WTC11 (cell line): ENCODE measurements at regions not wholly inside any gene's neighbourhood (a gene's known extent, or its start where the extent isn't known, plus 50 kb on each side); places are given as distances from the start of the nearest gene placed in this dataset.

ENCODE experiments used
- ATAC-seq: fragments of 200-7000 bp; cut with Tn5 transposase; 2 replicates; pipeline ENCODE4 v1.10.0; 2021; ENCODE audit warnings: mild to moderate bottlenecking, moderate library complexity
- CTCF ChIA-PET: fragments of 300-600 bp; sonication (Branson Sonifier 250); formaldehyde crosslinking; loops from one replicate; lab custom pipeline; 2021; ENCODE audit warnings: antibody characterized with exemption; lab: Charles Lee
- POLR2A ChIA-PET: fragments of 350-600 bp; sonication (Branson Sonifier 250); formaldehyde crosslinking; loops from one replicate; lab custom pipeline; 2021; ENCODE audit warnings: antibody characterized with exemption; lab: Charles Lee
- DNase-seq: peaks from one replicate; pipeline ENCODE4 v3.0.0; 2021; ENCODE audit warnings: low spot score
- H3K27ac Mint-ChIP-seq: 2 replicates; pipeline ENCODE4 v1.8.0; 2021; ENCODE audit warnings: mixed read lengths
- H3K27me3 Mint-ChIP-seq: 2 replicates; pipeline ENCODE4 v1.8.0; 2021; ENCODE audit warnings: low read depth, mild to moderate bottlenecking, moderate library complexity, mixed read lengths
- H3K36me3 Mint-ChIP-seq: 2 replicates; pipeline ENCODE4 v1.8.0; 2021; ENCODE audit warnings: mixed read lengths
- H3K4me1 Mint-ChIP-seq: 2 replicates; pipeline ENCODE4 v1.8.0; 2022; ENCODE audit warnings: mixed read lengths
- H3K4me3 Mint-ChIP-seq: 2 replicates; pipeline ENCODE4 v1.8.0; 2021; ENCODE audit warnings: mild to moderate bottlenecking, moderate library complexity, mixed read lengths
- H3K9me3 Mint-ChIP-seq: 2 replicates; pipeline ENCODE4 v1.8.0; 2021; ENCODE audit warnings: mixed read lengths
- ATF1 ChIP-seq: sonication (generic); formaldehyde crosslinking; IDR thresholded peaks from 2 replicates; pipeline ENCODE4 v1.8.1; 2023; ENCODE audit warnings: mild to moderate bottlenecking, moderate library complexity, missing genetic modification reagents
- CBFB ChIP-seq: sonication (generic); formaldehyde crosslinking; IDR thresholded peaks from 2 replicates; pipeline ENCODE4 v1.8.1; 2022; ENCODE audit warnings: mild to moderate bottlenecking, low read depth, missing genetic modification reagents
- EMX1 ChIP-seq: fragments of 250-450 bp; sonication (Bioruptor Pico); IDR thresholded peaks from 2 replicates; pipeline ENCODE4 v1.8.0; 2021; ENCODE audit warnings: mild to moderate bottlenecking
- GRHL2 ChIP-seq: fragments of 250-450 bp; sonication (Bioruptor Pico); IDR thresholded peaks from 2 replicates; pipeline ENCODE4 v1.8.0; 2022; ENCODE audit warnings: mild to moderate bottlenecking, moderate library complexity; ENCODE audit not compliant: insufficient replicate concordance, severe bottlenecking
- HMGA2 ChIP-seq: fragments of 250-450 bp; sonication (Bioruptor Pico); IDR thresholded peaks from 2 replicates; pipeline ENCODE4 v1.4.0; 2021; ENCODE audit warnings: mild to moderate bottlenecking, moderate library complexity
- MXD4 ChIP-seq: fragments of 250-450 bp; sonication (Bioruptor Pico); IDR thresholded peaks from 2 replicates; pipeline ENCODE4 v1.8.0; 2021; ENCODE audit warnings: mild to moderate bottlenecking, moderate library complexity, borderline replicate concordance
- NFYB ChIP-seq: sonication (generic); formaldehyde crosslinking; conservative IDR thresholded peaks from 2 replicates; pipeline ENCODE4 v1.8.0; 2022; ENCODE audit warnings: low read depth, missing genetic modification reagents
- NR2C2 ChIP-seq: sonication (generic); formaldehyde crosslinking; IDR thresholded peaks from 2 replicates; pipeline ENCODE4 v1.8.0; 2022; ENCODE audit warnings: mild to moderate bottlenecking, missing genetic modification reagents
- NR3C1 ChIP-seq: sonication (generic); formaldehyde crosslinking; conservative IDR thresholded peaks from 2 replicates; pipeline ENCODE4 v1.8.1; 2023; ENCODE audit warnings: low read depth, mild to moderate bottlenecking, missing genetic modification reagents
- ZNF396 ChIP-seq: fragments of 250-450 bp; sonication (Bioruptor Pico); IDR thresholded peaks from 2 replicates; pipeline ENCODE4 v1.8.0; 2021; ENCODE audit warnings: mild to moderate bottlenecking, moderate library complexity, borderline replicate concordance
- TF ChIP-seq, protein P1 (sequence below): fragments of 250-450 bp; sonication (Bioruptor Pico); IDR thresholded peaks from 2 replicates; pipeline ENCODE4 v1.9.0; 2021; ENCODE audit warnings: mild to moderate bottlenecking, borderline replicate concordance
- TF ChIP-seq, protein P2 (sequence below): sonication (generic); formaldehyde crosslinking; IDR thresholded peaks from 2 replicates; pipeline ENCODE4 v1.8.1; 2022; ENCODE audit warnings: mild to moderate bottlenecking, missing genetic modification reagents, moderate library complexity, borderline replicate concordance
- TF ChIP-seq, protein P3 (sequence below): sonication (generic); formaldehyde crosslinking; IDR thresholded peaks from 2 replicates; pipeline ENCODE4 v1.8.1; 2023; ENCODE audit warnings: mild to moderate bottlenecking, moderate library complexity, missing genetic modification reagents
- TF ChIP-seq, protein P4 (sequence below): fragments of 250-450 bp; sonication (Bioruptor Pico); IDR thresholded peaks from 2 replicates; pipeline ENCODE4 v1.8.0; 2021; ENCODE audit warnings: mild to moderate bottlenecking
- TF ChIP-seq, protein P5 (sequence below): sonication (generic); formaldehyde crosslinking; IDR thresholded peaks from 2 replicates; pipeline ENCODE4 v1.8.0; 2022; ENCODE audit warnings: mild to moderate bottlenecking, missing genetic modification reagents
- TF ChIP-seq, protein P6 (sequence below): sonication (generic); formaldehyde crosslinking; IDR thresholded peaks from 2 replicates; pipeline ENCODE4 v1.8.1; 2023; ENCODE audit warnings: mild to moderate bottlenecking, missing genetic modification reagents, moderate library complexity
- TF ChIP-seq, protein P7 (sequence below): fragments of 250-450 bp; sonication (Bioruptor Pico); IDR thresholded peaks from 2 replicates; pipeline ENCODE4 v1.9.0; 2021; ENCODE audit warnings: mild to moderate bottlenecking
- TF ChIP-seq, protein P8 (sequence below): sonication (generic); formaldehyde crosslinking; IDR thresholded peaks from 2 replicates; pipeline ENCODE4 v1.8.1; 2022; ENCODE audit warnings: low read depth, mild to moderate bottlenecking, moderate library complexity, missing genetic modification reagents, borderline replicate concordance

DNA sequence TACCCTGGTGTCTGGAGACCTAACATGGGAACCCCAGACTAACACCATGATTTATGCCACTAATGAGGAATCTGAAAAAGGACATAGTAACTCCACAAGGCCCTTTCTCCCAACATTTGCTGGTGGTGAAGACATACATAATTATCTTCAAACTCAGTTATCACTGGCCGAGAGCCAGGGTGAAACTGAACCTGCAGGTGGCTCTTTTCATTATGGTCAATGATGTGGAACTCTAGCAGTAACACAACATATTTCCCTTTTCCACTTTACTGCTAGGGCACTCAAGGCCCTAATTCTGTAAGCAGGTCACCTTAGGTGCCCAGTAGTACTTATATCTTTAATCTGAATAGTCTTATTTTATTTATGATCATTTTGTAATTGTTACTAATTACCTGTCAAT lies 326.4 kb upstream of the SATB1 start:
- H3K4me3 Mint-ChIP-seq, result no peak overlapping the region
- no peak for TF ChIP-seq ATF1 (CRISPR knock-in tag)
- TF ChIP-seq, protein P1, sequence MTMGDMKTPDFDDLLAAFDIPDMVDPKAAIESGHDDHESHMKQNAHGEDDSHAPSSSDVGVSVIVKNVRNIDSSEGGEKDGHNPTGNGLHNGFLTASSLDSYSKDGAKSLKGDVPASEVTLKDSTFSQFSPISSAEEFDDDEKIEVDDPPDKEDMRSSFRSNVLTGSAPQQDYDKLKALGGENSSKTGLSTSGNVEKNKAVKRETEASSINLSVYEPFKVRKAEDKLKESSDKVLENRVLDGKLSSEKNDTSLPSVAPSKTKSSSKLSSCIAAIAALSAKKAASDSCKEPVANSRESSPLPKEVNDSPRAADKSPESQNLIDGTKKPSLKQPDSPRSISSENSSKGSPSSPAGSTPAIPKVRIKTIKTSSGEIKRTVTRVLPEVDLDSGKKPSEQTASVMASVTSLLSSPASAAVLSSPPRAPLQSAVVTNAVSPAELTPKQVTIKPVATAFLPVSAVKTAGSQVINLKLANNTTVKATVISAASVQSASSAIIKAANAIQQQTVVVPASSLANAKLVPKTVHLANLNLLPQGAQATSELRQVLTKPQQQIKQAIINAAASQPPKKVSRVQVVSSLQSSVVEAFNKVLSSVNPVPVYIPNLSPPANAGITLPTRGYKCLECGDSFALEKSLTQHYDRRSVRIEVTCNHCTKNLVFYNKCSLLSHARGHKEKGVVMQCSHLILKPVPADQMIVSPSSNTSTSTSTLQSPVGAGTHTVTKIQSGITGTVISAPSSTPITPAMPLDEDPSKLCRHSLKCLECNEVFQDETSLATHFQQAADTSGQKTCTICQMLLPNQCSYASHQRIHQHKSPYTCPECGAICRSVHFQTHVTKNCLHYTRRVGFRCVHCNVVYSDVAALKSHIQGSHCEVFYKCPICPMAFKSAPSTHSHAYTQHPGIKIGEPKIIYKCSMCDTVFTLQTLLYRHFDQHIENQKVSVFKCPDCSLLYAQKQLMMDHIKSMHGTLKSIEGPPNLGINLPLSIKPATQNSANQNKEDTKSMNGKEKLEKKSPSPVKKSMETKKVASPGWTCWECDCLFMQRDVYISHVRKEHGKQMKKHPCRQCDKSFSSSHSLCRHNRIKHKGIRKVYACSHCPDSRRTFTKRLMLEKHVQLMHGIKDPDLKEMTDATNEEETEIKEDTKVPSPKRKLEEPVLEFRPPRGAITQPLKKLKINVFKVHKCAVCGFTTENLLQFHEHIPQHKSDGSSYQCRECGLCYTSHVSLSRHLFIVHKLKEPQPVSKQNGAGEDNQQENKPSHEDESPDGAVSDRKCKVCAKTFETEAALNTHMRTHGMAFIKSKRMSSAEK (CRISPR knock-in tag), result no peak
- TF ChIP-seq HMGA2 (CRISPR knock-in tag), result no peak
- TF ChIP-seq, protein P2, sequence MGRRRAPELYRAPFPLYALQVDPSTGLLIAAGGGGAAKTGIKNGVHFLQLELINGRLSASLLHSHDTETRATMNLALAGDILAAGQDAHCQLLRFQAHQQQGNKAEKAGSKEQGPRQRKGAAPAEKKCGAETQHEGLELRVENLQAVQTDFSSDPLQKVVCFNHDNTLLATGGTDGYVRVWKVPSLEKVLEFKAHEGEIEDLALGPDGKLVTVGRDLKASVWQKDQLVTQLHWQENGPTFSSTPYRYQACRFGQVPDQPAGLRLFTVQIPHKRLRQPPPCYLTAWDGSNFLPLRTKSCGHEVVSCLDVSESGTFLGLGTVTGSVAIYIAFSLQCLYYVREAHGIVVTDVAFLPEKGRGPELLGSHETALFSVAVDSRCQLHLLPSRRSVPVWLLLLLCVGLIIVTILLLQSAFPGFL (CRISPR knock-in tag), result no peak
- no peak for TF ChIP-seq ZNF396 (CRISPR knock-in tag)
- no peak for TF ChIP-seq NR2C2 (CRISPR knock-in tag)
- no peak for TF ChIP-seq CBFB (CRISPR knock-in tag)
- TF ChIP-seq, protein P3, sequence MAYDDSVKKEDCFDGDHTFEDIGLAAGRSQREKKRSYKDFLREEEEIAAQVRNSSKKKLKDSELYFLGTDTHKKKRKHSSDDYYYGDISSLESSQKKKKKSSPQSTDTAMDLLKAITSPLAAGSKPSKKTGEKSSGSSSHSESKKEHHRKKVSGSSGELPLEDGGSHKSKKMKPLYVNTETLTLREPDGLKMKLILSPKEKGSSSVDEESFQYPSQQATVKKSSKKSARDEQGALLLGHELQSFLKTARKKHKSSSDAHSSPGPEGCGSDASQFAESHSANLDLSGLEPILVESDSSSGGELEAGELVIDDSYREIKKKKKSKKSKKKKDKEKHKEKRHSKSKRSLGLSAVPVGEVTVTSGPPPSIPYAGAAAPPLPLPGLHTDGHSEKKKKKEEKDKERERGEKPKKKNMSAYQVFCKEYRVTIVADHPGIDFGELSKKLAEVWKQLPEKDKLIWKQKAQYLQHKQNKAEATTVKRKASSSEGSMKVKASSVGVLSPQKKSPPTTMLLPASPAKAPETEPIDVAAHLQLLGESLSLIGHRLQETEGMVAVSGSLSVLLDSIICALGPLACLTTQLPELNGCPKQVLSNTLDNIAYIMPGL (CRISPR knock-in tag), result no peak
- TF ChIP-seq, protein P4, sequence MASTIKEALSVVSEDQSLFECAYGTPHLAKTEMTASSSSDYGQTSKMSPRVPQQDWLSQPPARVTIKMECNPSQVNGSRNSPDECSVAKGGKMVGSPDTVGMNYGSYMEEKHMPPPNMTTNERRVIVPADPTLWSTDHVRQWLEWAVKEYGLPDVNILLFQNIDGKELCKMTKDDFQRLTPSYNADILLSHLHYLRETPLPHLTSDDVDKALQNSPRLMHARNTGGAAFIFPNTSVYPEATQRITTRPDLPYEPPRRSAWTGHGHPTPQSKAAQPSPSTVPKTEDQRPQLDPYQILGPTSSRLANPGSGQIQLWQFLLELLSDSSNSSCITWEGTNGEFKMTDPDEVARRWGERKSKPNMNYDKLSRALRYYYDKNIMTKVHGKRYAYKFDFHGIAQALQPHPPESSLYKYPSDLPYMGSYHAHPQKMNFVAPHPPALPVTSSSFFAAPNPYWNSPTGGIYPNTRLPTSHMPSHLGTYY (CRISPR knock-in tag), result no peak
- TF ChIP-seq MXD4 (CRISPR knock-in tag), result no peak
- TF ChIP-seq NFYB (CRISPR knock-in tag), result no peak
- TF ChIP-seq, all 79 proteins: peak for 0
- Mint-ChIP-seq H3K4me1 (0 out of 2 replicates have a peak, but pooled peaks cover 5% of the 10 kb centered on the region), H3K36me3 (no peaks in the 10 kb centered on the region), H3K27ac (no peak overlapping the region), H3K9me3 (no peaks in the 10 kb centered on the region), H3K27me3 (no peaks in the 10 kb centered on the region)
- CTCF ChIA-PET, result no interaction called here
- DNase-seq (no peak), ATAC-seq (no peak)
- POLR2A ChIA-PET, result no interaction called here

DNA sequence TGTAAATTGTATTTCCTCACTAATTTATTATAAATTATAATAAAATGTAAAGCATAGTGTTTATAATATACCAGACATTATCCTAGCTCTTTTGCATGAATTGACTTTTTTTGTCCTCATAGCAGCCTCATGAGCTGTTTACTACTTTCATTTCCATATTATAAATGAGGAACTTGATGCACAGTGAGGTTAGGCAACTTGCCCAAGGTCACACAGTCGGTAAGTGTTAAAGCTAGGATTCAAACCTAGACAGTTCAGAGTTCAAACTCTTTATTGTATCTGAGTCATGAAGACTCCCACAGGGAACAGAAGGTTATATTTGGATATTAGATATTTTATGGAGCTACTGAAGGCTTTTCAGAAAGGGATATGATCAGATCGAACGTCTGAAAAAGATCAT lies 322.2 kb upstream of the SATB1 start:
- Mint-ChIP-seq H3K36me3 (no peaks in the 10 kb centered on the region), H3K4me3 (no peak overlapping the region), H3K27ac (no peak overlapping the region), H3K9me3 (no peaks in the 10 kb centered on the region), H3K27me3 (no peaks in the 10 kb centered on the region), H3K4me1 (no peaks in the 10 kb centered on the region)
- no peak for ATAC-seq
- ChIA-PET CTCF (interaction anchor here (1.6 kb wide), 1 partner anchor 11 kb away, joined by 5 read pairs; no protein-coding TSS in a partner anchor), POLR2A (no interaction called here)
- TF ChIP-seq, protein P5, sequence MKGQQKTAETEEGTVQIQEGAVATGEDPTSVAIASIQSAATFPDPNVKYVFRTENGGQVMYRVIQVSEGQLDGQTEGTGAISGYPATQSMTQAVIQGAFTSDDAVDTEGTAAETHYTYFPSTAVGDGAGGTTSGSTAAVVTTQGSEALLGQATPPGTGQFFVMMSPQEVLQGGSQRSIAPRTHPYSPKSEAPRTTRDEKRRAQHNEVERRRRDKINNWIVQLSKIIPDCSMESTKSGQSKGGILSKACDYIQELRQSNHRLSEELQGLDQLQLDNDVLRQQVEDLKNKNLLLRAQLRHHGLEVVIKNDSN (CRISPR knock-in tag), result no peak
- DNase-seq, result no peak

DNA sequence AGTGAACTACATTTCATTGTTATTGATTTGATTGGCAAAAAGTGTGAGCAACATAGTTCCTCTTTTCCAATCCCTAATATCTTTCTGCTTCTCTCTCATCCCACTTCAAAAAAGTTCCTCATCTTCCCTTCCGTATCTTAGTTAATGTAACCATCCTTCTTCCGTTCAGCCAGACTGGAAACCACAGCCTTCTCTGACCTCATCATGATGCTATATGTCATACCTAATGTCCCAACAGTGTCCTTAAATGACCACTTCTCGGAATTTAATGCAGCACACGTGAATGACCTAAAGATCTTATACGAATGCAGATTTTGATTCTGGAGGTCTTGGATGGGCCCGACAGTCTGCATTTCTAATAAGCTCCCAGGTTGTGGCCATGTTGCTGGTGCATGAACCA lies 320.3 kb upstream of the SATB1 start:
- Mint-ChIP-seq H3K4me3 (no peak overlapping the region), H3K27ac (no peak overlapping the region), H3K36me3 (no peaks in the 10 kb centered on the region), H3K9me3 (no peaks in the 10 kb centered on the region), H3K4me1 (peaks cover 5% of the 10 kb centered on the region), H3K27me3 (no peaks in the 10 kb centered on the region)
- DNase-seq, result no peak
- ChIA-PET POLR2A (no interaction called here), CTCF (no interaction called here)
- no peak for ATAC-seq
- TF ChIP-seq EMX1 (CRISPR knock-in tag) (no peak), CBFB (CRISPR knock-in tag) (no peak), ATF1 (CRISPR knock-in tag) (no peak), NR3C1 (CRISPR knock-in tag) (no peak), GRHL2 (CRISPR knock-in tag) (no peak)
- TF ChIP-seq, protein P6, sequence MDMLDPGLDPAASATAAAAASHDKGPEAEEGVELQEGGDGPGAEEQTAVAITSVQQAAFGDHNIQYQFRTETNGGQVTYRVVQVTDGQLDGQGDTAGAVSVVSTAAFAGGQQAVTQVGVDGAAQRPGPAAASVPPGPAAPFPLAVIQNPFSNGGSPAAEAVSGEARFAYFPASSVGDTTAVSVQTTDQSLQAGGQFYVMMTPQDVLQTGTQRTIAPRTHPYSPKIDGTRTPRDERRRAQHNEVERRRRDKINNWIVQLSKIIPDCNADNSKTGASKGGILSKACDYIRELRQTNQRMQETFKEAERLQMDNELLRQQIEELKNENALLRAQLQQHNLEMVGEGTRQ (CRISPR knock-in tag), result no peak
- TF ChIP-seq, protein P7, sequence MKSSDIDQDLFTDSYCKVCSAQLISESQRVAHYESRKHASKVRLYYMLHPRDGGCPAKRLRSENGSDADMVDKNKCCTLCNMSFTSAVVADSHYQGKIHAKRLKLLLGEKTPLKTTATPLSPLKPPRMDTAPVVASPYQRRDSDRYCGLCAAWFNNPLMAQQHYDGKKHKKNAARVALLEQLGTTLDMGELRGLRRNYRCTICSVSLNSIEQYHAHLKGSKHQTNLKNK, result no peak
- TF ChIP-seq, protein P8, sequence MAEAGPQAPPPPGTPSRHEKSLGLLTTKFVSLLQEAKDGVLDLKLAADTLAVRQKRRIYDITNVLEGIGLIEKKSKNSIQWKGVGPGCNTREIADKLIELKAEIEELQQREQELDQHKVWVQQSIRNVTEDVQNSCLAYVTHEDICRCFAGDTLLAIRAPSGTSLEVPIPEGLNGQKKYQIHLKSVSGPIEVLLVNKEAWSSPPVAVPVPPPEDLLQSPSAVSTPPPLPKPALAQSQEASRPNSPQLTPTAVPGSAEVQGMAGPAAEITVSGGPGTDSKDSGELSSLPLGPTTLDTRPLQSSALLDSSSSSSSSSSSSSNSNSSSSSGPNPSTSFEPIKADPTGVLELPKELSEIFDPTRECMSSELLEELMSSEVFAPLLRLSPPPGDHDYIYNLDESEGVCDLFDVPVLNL (CRISPR knock-in tag), result no peak
